HG03432 (cell line): ENCODE measurements at regions not wholly inside any gene's neighbourhood (a gene's known extent, or its start where the extent isn't known, plus 50 kb on each side); places are given as distances from the start of the nearest gene placed in this dataset.
A peak's percentile ranks its signal among the peaks of the same experiment; 100 is the strongest.

Source experiments
- ATAC-seq: cut with Tn5 transposase; IDR thresholded peaks from one replicate; pipeline ENCODE4 v1.9.1; 2021; ENCODE audit warnings: mild to moderate bottlenecking, moderate library complexity; ENCODE audit not compliant: unreplicated experiment

- ATAC-seq = no peak
Observed at GRCh38 chr6:139857143-139857542, 482.7 kb upstream of the CITED2 start.

- no peak for ATAC-seq
Observed at GRCh38 chr6:139856562-139856961, 482.1 kb upstream of the CITED2 start.

GRCh38 chr6:139855671-139856311 lies 481.3 kb upstream of the CITED2 start:
- ATAC-seq = no peak

- no peak for ATAC-seq
Observed at GRCh38 chr6:139853302-139853992, 479.0 kb upstream of the CITED2 start.

- no peak for ATAC-seq
Observed at GRCh38 chr6:139852488-139853140, 478.2 kb upstream of the CITED2 start.

GRCh38 chr6:139852067-139852466 lies 477.6 kb upstream of the CITED2 start:
- ATAC-seq = no peak

- no peak for ATAC-seq
Observed at GRCh38 chr6:139851206-139851605, 476.8 kb upstream of the CITED2 start.

- no peak for ATAC-seq
Observed at GRCh38 chr6:139850512-139850911, 476.1 kb upstream of the CITED2 start.

- no peak for ATAC-seq
Observed at GRCh38 chr6:139847457-139847813, 473.0 kb upstream of the CITED2 start.

- peak; percentile 36 for ATAC-seq
Observed at GRCh38 chr6:139846538-139847456, 472.3 kb upstream of the CITED2 start.

GRCh38 chr6:139844907-139845306 lies 470.5 kb upstream of the CITED2 start:
- ATAC-seq = no peak

GRCh38 chr6:139841794-139842215 lies 467.4 kb upstream of the CITED2 start:
- peak; percentile 93 for ATAC-seq

GRCh38 chr6:139839506-139840156 lies 465.2 kb upstream of the CITED2 start:
- no peak for ATAC-seq

GRCh38 chr6:139834232-139834631 lies 459.8 kb upstream of the CITED2 start:
- no peak for ATAC-seq

GRCh38 chr6:139833592-139833991 lies 459.1 kb upstream of the CITED2 start:
- no peak for ATAC-seq

- no peak for ATAC-seq
Observed at GRCh38 chr6:139832493-139833305, 458.3 kb upstream of the CITED2 start.

- no peak for ATAC-seq
Observed at GRCh38 chr6:139829576-139829975, 455.1 kb upstream of the CITED2 start.

GRCh38 chr6:139828751-139829519 lies 454.5 kb upstream of the CITED2 start:
- ATAC-seq = no peak

GRCh38 chr6:139825935-139826374 lies 451.5 kb upstream of the CITED2 start:
- no peak for ATAC-seq
